ENCODE measurements at regions not wholly inside any gene's neighbourhood (a gene's known extent, or its start where the extent isn't known, plus 50 kb on each side); places are given as distances from the start of the nearest gene placed in this dataset.

- ATAC-seq (no peak), DNase-seq (ENCODE audit: low spot score) (no peak)
These were observed 845.9 kb upstream of the PCDH9 start for GRCh38 chr13:68076046-68076445.

GRCh38 chr13:68066879-68067513 is 836.9 kb upstream of the PCDH9 start:
- peak; percentile 81 for ATAC-seq
- DNase-seq (ENCODE audit: low spot score) = no peak

GRCh38 chr13:68064001-68064770 is 834.0 kb upstream of the PCDH9 start:
- DNase-seq (ENCODE audit: low spot score) (no peak), ATAC-seq (no peak)

GRCh38 chr13:68063181-68063580 is 833.0 kb upstream of the PCDH9 start:
- ATAC-seq (no peak), DNase-seq (ENCODE audit: low spot score) (no peak)

- ATAC-seq (no peak), DNase-seq (ENCODE audit: low spot score) (no peak)
These were observed 827.7 kb upstream of the PCDH9 start for GRCh38 chr13:68057836-68058235.

- peak; percentile 77 for DNase-seq (ENCODE audit: low spot score)
- ATAC-seq = peak; percentile 89
These were observed 826.9 kb upstream of the PCDH9 start for GRCh38 chr13:68056816-68057710.

- DNase-seq (ENCODE audit: low spot score) (no peak), ATAC-seq (no peak)
These were observed 821.8 kb upstream of the PCDH9 start for GRCh38 chr13:68051910-68052309.

GRCh38 chr13:68050761-68051160 is 820.6 kb upstream of the PCDH9 start:
- ATAC-seq = peak; percentile 62
- DNase-seq (ENCODE audit: low spot score) = no peak

GRCh38 chr13:68048802-68049359 is 818.7 kb upstream of the PCDH9 start:
- ATAC-seq = no peak
- DNase-seq (ENCODE audit: low spot score) = no peak

GRCh38 chr13:68047889-68048288 is 817.8 kb upstream of the PCDH9 start:
- DNase-seq (ENCODE audit: low spot score) (no peak), ATAC-seq (no peak)

GRCh38 chr13:68046903-68047302 is 816.8 kb upstream of the PCDH9 start:
- peak; percentile 82 for ATAC-seq
- DNase-seq (ENCODE audit: low spot score) = no peak

GRCh38 chr13:68030152-68030809 is 800.1 kb upstream of the PCDH9 start:
- ATAC-seq = no peak
- no peak for DNase-seq (ENCODE audit: low spot score)

- DNase-seq (ENCODE audit: low spot score) = no peak
- no peak for ATAC-seq
These were observed 798.6 kb upstream of the PCDH9 start for GRCh38 chr13:68028701-68029100.

- DNase-seq (ENCODE audit: low spot score) (no peak), ATAC-seq (no peak)
These were observed 797.2 kb upstream of the PCDH9 start for GRCh38 chr13:68027306-68027705.

- ATAC-seq (no peak), DNase-seq (ENCODE audit: low spot score) (no peak)
These were observed 795.9 kb upstream of the PCDH9 start for GRCh38 chr13:68026077-68026476.

GRCh38 chr13:68025604-68026003 is 795.5 kb upstream of the PCDH9 start:
- no peak for DNase-seq (ENCODE audit: low spot score)
- no peak for ATAC-seq

- no peak for ATAC-seq
These were observed 793.9 kb upstream of the PCDH9 start for GRCh38 chr13:68023838-68024581.

GRCh38 chr13:68019901-68020300 is 789.8 kb upstream of the PCDH9 start:
- ATAC-seq (no peak), DNase-seq (ENCODE audit: low spot score) (no peak)

More at GRCh38 chr13:68023838-68024581, 793.9 kb upstream of the PCDH9 start:
- no peak for DNase-seq (ENCODE audit: low spot score)

GRCh38 chr13:68009546-68009945 is 779.4 kb upstream of the PCDH9 start:
- no peak for DNase-seq (ENCODE audit: low spot score)

GRCh38 chr13:68007576-68007975 is 777.4 kb upstream of the PCDH9 start:
- DNase-seq (ENCODE audit: low spot score) (no peak), ATAC-seq (no peak)

More at GRCh38 chr13:68009546-68009945, 779.4 kb upstream of the PCDH9 start:
- ATAC-seq = no peak

Data from left lobe of liver (tissue), 2 donors.